AG04450 (cell line): ENCODE measurements at regions not wholly inside any gene's neighbourhood (a gene's known extent, or its start where the extent isn't known, plus 50 kb on each side); places are given as distances from the start of the nearest gene placed in this dataset.

ENCODE experiments used
- CTCF ChIA-PET: fragments of 300-600, 350-600 bp; formaldehyde crosslinking; extraction: SDS; loops from one replicate; lab custom pipeline; 2022; ENCODE audit warnings: antibody characterized with exemption, inconsistent platforms; lab: Charles Lee
- POLR2A ChIA-PET: fragments of 350-600 bp; formaldehyde crosslinking; extraction: SDS; loops from one replicate; lab custom pipeline; 2021; ENCODE audit warnings: antibody characterized with exemption, inconsistent platforms; lab: Yijun Ruan, JAX
- DNase-seq: peaks from one replicate; pipeline ENCODE4 v3.0.0-alpha.2; 2011; ENCODE audit warnings: low read depth, low spot score
- H3K27ac ChIP-seq: one replicate; pipeline ENCODE4 v1.5.1; 2012; ENCODE audit warnings: low read depth, low read length, control low read depth
- H3K27me3 ChIP-seq: one replicate; pipeline ENCODE4 v1.6.0; 2012; ENCODE audit warnings: low read length; ENCODE audit not compliant: control insufficient read depth, insufficient read depth
- H3K4me3 ChIP-seq: 2 replicates; pipeline ENCODE4 v1.5.1; 2011; ENCODE audit warnings: mild to moderate bottlenecking, low read depth, low read length, control low read depth
- H3K9me3 ChIP-seq: 2 replicates; pipeline ENCODE4 v1.5.1; 2012; ENCODE audit warnings: low read length; ENCODE audit not compliant: control insufficient read depth, insufficient read depth
- TF ChIP-seq, protein P1 (sequence below): IDR thresholded peaks from 2 replicates; pipeline ENCODE4 v1.5.1; 2011; ENCODE audit warnings: low read depth, low read length, control low read depth, inconsistent platforms

DNA sequence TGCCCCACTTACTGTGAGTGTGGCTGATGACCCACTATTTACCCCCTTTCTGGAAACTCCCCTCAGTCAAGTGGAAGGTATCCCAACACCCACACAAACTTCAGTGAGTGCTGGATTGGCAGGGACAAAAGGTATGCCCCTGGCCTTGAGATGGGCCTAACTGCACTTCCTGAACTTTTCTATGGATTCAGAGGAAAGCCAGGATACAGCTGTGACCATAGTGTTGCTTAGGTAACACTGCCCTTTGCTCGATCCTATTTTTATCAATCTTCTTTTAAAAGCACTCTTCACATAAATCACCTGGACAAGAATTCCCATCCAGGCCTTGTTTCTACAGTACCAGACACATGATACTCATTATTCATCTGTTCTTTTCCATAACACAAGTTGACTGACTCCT, 671.5 kb upstream of the SLC8A1 start:
- TF ChIP-seq, protein P1, sequence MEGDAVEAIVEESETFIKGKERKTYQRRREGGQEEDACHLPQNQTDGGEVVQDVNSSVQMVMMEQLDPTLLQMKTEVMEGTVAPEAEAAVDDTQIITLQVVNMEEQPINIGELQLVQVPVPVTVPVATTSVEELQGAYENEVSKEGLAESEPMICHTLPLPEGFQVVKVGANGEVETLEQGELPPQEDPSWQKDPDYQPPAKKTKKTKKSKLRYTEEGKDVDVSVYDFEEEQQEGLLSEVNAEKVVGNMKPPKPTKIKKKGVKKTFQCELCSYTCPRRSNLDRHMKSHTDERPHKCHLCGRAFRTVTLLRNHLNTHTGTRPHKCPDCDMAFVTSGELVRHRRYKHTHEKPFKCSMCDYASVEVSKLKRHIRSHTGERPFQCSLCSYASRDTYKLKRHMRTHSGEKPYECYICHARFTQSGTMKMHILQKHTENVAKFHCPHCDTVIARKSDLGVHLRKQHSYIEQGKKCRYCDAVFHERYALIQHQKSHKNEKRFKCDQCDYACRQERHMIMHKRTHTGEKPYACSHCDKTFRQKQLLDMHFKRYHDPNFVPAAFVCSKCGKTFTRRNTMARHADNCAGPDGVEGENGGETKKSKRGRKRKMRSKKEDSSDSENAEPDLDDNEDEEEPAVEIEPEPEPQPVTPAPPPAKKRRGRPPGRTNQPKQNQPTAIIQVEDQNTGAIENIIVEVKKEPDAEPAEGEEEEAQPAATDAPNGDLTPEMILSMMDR, result no peak
- no peak for DNase-seq
- no peaks in the 10 kb centered on the region for H3K9me3 ChIP-seq
- no peak overlapping the region for H3K27ac ChIP-seq
- ChIA-PET POLR2A (no interaction called here), CTCF (no interaction called here)
- no peak overlapping the region for H3K4me3 ChIP-seq
- H3K27me3 ChIP-seq, result no peaks in the 10 kb centered on the region

DNA sequence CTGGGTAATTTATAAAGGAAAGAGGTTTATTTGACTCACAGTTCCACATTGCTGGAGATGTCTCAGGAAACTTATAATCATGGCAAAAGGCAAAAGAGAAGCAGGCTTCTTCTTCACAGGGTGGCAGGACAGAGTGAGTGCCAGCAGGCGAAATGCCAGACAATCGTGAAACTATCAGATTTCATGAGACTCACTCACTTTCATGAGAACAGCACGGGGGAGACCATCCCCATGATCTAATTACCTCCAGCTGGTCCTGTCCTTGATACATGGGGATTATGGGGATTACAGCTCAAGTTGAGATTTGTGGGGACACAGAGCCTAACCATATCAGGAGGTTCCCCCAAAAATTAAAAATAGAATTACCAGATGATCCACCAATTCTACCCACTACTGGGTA, 675.5 kb upstream of the SLC8A1 start:
- Histone ChIP-seq H3K4me3 (no peak overlapping the region), H3K27me3 (no peaks in the 10 kb centered on the region), H3K27ac (no peak overlapping the region), H3K9me3 (no peaks in the 10 kb centered on the region)
- TF ChIP-seq, protein P1, result no peak
- ChIA-PET CTCF (no interaction called here), POLR2A (no interaction called here)
- no peak for DNase-seq

DNA sequence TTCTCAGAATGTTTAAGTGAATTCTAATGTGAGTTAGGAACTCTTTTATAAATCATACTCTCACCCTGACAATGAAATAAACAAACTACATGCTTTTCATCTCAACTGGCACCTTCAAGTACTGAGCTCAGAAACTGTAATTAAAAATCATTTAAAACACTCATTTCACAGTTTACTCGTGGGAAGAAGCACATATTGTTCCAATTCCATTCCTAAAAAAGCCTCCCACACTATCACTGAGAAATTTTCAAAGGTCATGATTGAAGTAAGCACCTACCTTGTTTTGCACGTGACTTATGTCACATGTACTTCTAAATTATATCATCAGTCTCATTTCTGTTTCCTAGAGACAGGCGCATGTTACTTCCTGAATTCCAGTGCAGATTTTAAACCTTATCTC, 678.1 kb upstream of the SLC8A1 start:
- TF ChIP-seq, protein P1, result no peak
- POLR2A ChIA-PET, result no interaction called here
- no peak for DNase-seq
- no peak overlapping the region for H3K4me3 ChIP-seq
- no peaks in the 10 kb centered on the region for H3K9me3 ChIP-seq
- H3K27me3 ChIP-seq, result no peaks in the 10 kb centered on the region
- H3K27ac ChIP-seq, result no peak overlapping the region
- CTCF ChIA-PET, result no interaction called here

DNA sequence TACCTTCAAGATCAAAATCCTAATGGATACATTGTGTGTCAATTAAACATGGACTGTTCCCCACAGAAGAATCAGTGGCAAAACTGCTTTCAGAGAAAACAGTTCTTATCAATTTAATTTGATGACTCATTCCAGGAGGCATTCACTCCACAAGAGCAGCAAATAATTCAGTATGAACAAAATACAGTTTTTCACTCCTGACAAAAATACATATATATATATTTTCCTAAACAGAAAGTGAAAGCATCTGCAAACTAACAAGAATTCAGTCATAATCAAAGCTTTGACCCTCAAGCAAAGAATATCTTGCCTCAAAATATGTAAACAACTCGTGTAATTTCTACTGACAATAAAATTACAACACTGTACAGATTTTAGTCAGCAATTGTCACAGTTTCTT, 685.1 kb upstream of the SLC8A1 start:
- ChIA-PET POLR2A (no interaction called here), CTCF (no interaction called here)
- no peaks in the 10 kb centered on the region for H3K9me3 ChIP-seq
- no peak overlapping the region for H3K4me3 ChIP-seq
- TF ChIP-seq, protein P1, result no peak
- no peaks in the 10 kb centered on the region for H3K27me3 ChIP-seq
- no peak overlapping the region for H3K27ac ChIP-seq
- DNase-seq, result no peak

DNA sequence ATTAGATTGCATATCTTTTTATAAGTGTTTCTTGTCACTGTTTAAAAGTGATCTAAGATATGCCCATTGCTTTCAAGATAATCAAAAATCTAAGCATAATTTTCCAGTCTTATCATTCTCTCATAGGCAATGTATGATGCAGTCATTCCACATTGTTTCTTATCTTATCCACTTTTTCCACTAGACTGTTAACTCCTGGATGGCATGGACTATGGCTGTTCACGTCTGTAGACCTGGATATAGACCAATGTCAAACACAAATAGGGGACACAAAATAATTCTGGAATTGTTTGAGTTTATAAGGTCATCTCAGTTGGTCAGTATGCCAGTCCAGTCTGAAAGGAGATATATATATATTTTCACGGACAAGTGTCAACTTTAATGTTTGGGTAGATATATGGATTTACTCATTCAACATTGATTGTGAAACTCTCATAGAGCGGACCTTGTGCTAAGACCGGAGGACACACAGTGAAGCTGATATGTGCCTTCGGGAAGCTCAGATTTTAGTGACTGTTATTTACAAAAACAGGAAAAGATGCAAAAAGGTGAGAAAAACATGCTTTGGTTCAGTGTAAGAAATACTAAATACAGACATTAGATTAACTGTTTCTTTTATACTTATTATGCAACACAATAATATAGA, 689.4 kb upstream of the SLC8A1 start:
- TF ChIP-seq, protein P1, result no peak
- ChIA-PET CTCF (no interaction called here), POLR2A (no interaction called here)
- DNase-seq, result no peak
- no peaks in the 10 kb centered on the region for H3K27me3 ChIP-seq
- no peaks in the 10 kb centered on the region for H3K9me3 ChIP-seq
- H3K4me3 ChIP-seq, result no peak overlapping the region
- H3K27ac ChIP-seq, result no peak overlapping the region
